ENCODE measurements at regions not wholly inside any gene's neighbourhood (a gene's known extent, or its start where the extent isn't known, plus 50 kb on each side); places are given as distances from the start of the nearest gene placed in this dataset.

DNA sequence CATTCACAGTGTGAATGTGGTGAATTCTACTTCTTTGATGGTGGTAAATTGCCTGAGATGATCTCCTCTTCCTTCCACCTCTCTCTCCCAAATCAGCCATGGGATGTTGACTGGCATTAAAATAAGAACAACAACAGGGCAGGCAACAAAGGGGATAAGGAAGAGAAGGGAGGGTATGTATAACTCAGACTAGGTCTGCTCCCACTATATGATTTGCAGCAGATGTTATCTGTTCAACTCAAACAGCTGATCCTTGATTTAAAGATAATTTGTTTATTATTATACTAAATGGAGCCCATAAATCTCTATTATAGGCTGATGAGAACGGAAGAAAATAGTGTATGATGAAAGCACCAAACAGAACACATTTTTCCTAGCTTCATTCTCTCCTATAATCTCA, 262.0 kb downstream of the BTBD3 start:
- TF ChIP-seq, protein P1, sequence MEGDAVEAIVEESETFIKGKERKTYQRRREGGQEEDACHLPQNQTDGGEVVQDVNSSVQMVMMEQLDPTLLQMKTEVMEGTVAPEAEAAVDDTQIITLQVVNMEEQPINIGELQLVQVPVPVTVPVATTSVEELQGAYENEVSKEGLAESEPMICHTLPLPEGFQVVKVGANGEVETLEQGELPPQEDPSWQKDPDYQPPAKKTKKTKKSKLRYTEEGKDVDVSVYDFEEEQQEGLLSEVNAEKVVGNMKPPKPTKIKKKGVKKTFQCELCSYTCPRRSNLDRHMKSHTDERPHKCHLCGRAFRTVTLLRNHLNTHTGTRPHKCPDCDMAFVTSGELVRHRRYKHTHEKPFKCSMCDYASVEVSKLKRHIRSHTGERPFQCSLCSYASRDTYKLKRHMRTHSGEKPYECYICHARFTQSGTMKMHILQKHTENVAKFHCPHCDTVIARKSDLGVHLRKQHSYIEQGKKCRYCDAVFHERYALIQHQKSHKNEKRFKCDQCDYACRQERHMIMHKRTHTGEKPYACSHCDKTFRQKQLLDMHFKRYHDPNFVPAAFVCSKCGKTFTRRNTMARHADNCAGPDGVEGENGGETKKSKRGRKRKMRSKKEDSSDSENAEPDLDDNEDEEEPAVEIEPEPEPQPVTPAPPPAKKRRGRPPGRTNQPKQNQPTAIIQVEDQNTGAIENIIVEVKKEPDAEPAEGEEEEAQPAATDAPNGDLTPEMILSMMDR (conservative IDR thresholded peaks at IDR 0.05; ENCODE audit: low read depth): no peak
- CTCF ChIA-PET: no interaction called here
- H3K27ac ChIP-seq: no peak overlapping the region
- POLR2A ChIA-PET (ENCODE audit: low non-redundant PET): no interaction called here
- no peak for DNase-seq (ENCODE audit: low spot score)

DNA sequence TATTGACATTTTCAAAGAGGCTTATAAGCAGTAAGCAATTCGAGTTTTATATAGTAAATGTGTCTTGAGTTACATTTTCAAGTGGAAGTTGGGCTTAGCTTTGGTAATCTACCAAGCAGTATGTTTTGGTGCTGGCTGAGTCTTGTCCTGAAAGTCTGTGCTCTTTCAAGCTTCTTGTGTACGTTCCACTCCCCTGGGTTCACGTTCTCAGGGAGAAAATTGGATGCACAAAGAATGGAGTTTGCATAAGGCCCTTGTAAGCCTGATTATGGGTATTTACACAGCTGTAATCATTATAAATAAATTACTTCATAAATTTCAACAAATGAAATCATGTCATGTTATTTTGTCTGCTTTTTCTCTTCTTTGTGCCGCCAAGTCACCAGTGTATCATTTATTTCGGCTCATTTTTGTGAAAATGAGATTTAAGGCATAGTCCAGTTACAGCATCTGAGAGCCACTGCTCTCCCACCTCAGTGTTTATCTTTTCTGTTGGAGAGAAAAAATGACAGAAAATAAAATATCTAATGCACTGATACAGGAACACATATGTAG, 262.5 kb downstream of the BTBD3 start:
- no peak for DNase-seq (ENCODE audit: low spot score)
- TF ChIP-seq, protein P1 (conservative IDR thresholded peaks at IDR 0.05; ENCODE audit: low read depth): no peak
- H3K27ac ChIP-seq: no peak overlapping the region
- CTCF ChIA-PET: no interaction called here
- POLR2A ChIA-PET (ENCODE audit: low non-redundant PET): no interaction called here

DNA sequence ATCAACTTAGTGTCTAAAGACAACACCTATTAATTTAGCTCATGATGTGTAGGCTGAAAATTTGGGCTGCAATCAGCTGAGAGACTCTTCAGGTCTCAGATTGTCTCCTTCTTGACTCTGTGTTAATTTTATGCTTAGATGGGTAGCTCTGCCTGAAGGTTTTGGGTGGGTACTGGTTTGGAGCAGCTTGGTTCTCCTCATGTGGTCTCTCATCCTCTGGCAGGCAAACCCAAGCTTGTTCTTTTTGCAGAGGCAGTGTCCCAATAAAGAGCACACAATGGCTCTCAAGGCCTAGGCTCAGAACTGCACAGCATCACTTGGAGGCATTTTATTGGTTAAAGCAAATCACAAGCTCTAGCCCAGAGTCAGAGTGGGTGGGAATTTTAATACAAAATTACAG, 280.6 kb downstream of the BTBD3 start:
- no peak for DNase-seq (ENCODE audit: low spot score)
- ChIA-PET CTCF (interaction anchor here (0.7 kb wide), 1 partner anchor 1319 kb away, joined by 3 read pairs; no protein-coding TSS in a partner anchor), POLR2A (ENCODE audit: low non-redundant PET) (no interaction called here)
- H3K27ac ChIP-seq: no peak overlapping the region
- TF ChIP-seq, protein P1 (conservative IDR thresholded peaks at IDR 0.05; ENCODE audit: low read depth): no peak

- TF ChIP-seq, protein P1 (conservative IDR thresholded peaks at IDR 0.05; ENCODE audit: low read depth): no peak
- DNase-seq (ENCODE audit: low spot score): no peak
- ChIA-PET CTCF (interaction anchor here (0.7 kb wide), 1 partner anchor 535 kb away, joined by 3 read pairs; no protein-coding TSS in a partner anchor), POLR2A (ENCODE audit: low non-redundant PET) (no interaction called here)
- no peak overlapping the region for H3K27ac ChIP-seq
Measured at GRCh38 chr20:12199703-12200102, 282.0 kb downstream of the BTBD3 start.

DNA sequence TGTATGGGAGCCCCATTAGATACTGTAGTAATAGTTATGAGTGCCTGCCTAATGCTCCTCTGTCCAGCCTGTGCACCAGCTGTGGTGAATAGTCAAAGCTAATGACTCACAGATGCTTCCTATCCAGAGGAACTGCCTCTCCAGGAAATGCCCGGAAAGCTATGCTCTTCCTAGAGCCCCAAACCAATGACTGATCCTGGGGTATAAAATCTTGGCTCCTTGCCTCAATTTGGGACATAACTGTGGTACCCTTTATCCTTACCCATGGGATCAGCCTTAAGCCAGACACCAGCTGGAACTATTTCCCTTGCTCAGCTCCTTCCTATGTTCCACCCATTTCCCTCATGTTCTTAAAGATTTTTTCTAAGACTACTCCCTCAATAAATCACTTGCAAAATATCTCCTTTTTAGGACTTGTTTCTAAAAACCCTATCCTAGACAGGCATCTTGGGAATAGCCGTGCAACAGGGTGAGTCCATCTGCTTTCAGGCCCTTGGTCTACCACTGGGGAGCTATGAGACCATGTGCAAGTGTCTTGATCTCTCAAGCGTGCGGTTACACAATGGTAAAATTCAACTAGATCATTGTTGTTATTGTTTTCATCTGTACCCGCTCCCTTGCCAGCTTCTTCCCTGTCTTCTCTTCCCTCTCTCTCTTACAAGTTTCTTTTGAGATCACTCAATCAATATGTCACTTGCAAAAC, 283.7 kb downstream of the BTBD3 start:
- POLR2A ChIA-PET (ENCODE audit: low non-redundant PET): no interaction called here
- TF ChIP-seq, protein P1 (conservative IDR thresholded peaks at IDR 0.05; ENCODE audit: low read depth): no peak
- no peak for DNase-seq (ENCODE audit: low spot score)
- H3K27ac ChIP-seq: no peak overlapping the region
- CTCF ChIA-PET: interaction anchor here (0.7 kb wide), 1 partner anchor 527 kb away, joined by 3 read pairs; no protein-coding TSS in a partner anchor

GRCh38 chr20:12203399-12203798, 285.7 kb downstream of the BTBD3 start:
- no peak overlapping the region for H3K27ac ChIP-seq
- DNase-seq (ENCODE audit: low spot score): no peak
- TF ChIP-seq, protein P1 (conservative IDR thresholded peaks at IDR 0.05; ENCODE audit: low read depth): no peak
- CTCF ChIA-PET: no interaction called here
- POLR2A ChIA-PET (ENCODE audit: low non-redundant PET): no interaction called here
